22Rv1 (cell line): ENCODE measurements at regions not wholly inside any gene's neighbourhood (a gene's known extent, or its start where the extent isn't known, plus 50 kb on each side); places are given as distances from the start of the nearest gene placed in this dataset.
A peak's percentile ranks its signal among the peaks of the same experiment; 100 is the strongest.

Experiments used
- ZFX ChIP-seq: fragments of 450-650 bp; IDR thresholded peaks from 2 replicates; pipeline ENCODE4 v1.6.1; 2017; ENCODE audit warnings: antibody characterized with exemption, borderline replicate concordance
- TF ChIP-seq, protein P1 (sequence below): fragments of 450-650 bp; IDR thresholded peaks from 2 replicates; pipeline ENCODE4 v1.5.1; 2017; ENCODE audit warnings: mild to moderate bottlenecking

GRCh38 chr6:10030942-10031537 is 383.8 kb downstream of the TFAP2A start:
- TF ChIP-seq, protein P1, sequence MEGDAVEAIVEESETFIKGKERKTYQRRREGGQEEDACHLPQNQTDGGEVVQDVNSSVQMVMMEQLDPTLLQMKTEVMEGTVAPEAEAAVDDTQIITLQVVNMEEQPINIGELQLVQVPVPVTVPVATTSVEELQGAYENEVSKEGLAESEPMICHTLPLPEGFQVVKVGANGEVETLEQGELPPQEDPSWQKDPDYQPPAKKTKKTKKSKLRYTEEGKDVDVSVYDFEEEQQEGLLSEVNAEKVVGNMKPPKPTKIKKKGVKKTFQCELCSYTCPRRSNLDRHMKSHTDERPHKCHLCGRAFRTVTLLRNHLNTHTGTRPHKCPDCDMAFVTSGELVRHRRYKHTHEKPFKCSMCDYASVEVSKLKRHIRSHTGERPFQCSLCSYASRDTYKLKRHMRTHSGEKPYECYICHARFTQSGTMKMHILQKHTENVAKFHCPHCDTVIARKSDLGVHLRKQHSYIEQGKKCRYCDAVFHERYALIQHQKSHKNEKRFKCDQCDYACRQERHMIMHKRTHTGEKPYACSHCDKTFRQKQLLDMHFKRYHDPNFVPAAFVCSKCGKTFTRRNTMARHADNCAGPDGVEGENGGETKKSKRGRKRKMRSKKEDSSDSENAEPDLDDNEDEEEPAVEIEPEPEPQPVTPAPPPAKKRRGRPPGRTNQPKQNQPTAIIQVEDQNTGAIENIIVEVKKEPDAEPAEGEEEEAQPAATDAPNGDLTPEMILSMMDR = peak; percentile 74
- TF ChIP-seq ZFX = no peak
